ENCODE measurements at regions not wholly inside any gene's neighbourhood (a gene's known extent, or its start where the extent isn't known, plus 50 kb on each side); places are given as distances from the start of the nearest gene placed in this dataset.

GRCh38 chr2:230658577-230658876 lies 54.1 kb upstream of the CAB39 start:
- TF ChIP-seq CTCF (IDR thresholded peaks at IDR 0.05; ENCODE audit: low read depth, low read length) (no peak), POLR2A (IDR thresholded peaks at IDR 0.05; ENCODE audit: extremely low read depth, insufficient read length) (no peak)

All from NB4 (cell line).